ENCODE measurements at regions not wholly inside any gene's neighbourhood (a gene's known extent, or its start where the extent isn't known, plus 50 kb on each side); places are given as distances from the start of the nearest gene placed in this dataset.

DNA sequence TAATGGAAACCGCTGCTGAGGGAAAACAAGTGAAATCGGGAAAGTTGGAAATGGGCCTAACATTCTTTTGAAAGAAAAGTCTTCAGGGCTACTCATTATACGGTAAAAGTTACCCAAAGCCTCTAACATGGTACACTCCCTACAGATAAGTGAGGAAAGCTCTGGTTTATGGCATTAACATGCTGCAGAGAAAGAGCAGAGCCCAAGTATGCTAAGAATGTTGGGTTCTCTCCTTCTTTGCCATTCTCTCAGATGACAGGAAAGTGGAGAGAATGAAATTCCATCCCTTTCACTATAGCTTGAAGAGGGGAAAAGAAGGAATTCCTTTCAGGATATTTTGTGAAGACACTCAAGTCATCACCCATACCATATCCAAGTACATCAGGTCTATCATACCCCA is 348.0 kb downstream of the SEC23A start:
- Histone ChIP-seq H3K27ac (ENCODE audit: insufficient read depth in 1 of 2, low read depth in 1 of 2, low read length in 2 of 2, poor library complexity in 1 of 2, severe bottlenecking in 2 of 2) (no peak overlapping the region), H3K9me3 (ENCODE audit: control extremely low read depth in 1 of 5, control insufficient read depth in 4 of 5, insufficient read depth in 2 of 5, low read depth in 1 of 5, low read length in 4 of 5) (no peaks in the 10 kb centered on the region), H3K4me1 (ENCODE audit: control extremely low read depth in 1 of 4, control insufficient read depth in 4 of 4, insufficient read depth in 4 of 4, low read length in 3 of 4) (no peaks in the 10 kb centered on the region), H3K36me3 (ENCODE audit: control insufficient read depth in 4 of 4, insufficient read depth in 4 of 4, low read length in 3 of 4) (no peaks in the 10 kb centered on the region), H3K4me3 (ENCODE audit: control insufficient read depth in 1 of 7, extremely low read depth in 1 of 7, insufficient read depth in 4 of 7, low read depth in 2 of 7, low read length in 6 of 7) (no peak overlapping the region), H3K27me3 (replicated peaks in 2 of 5; ENCODE audit: control insufficient read depth in 4 of 5, insufficient read depth in 5 of 5, low read length in 4 of 5) (no peaks in the 10 kb centered on the region)
- ChIA-PET CTCF (no interaction called here), POLR2A (no interaction called here)
- no peak for DNase-seq
- 100% methylated on average over 2 of the region's 3 CpGs for WGBS (ENCODE audit: insufficient coverage)

DNA sequence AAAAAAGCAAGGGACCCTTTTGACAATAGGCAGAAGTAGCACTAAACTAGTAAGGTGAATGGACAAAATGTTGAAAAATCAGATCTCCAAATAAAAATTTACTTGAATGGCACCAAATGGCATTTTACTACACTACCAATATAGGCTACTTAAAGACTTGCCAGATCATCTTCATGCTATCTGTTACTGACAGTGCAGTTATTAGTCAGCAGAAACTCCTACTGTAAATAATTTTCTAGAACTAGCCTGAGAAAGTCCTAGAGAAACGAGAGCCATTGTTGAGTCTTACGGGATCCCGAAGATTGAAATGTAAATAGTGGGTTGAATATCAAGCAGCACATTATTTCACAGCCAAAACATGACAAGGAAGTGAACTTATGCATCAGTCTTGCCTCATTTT is 350.3 kb downstream of the SEC23A start:
- POLR2A ChIA-PET, result no interaction called here

DNA sequence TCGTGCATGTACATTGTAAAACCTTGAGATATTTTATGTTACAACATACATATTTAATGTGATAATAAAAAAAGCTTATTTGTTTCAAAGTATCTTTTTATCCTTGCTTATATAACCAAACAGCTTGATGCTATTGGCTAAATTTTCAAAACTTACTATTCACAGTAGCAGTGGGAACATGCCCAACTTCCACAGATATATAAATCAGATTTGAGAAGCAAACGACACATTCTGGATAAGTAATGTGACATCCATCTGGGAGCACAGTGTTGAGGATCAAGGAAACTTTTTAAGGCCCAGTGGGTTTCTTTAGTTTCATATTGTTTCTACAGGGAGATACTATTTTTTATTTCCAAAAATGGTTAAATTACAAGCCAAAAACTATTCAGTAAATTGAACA is 350.7 kb downstream of the SEC23A start:
- POLR2A ChIA-PET, result no interaction called here
- no peaks in the 10 kb centered on the region for H3K36me3 ChIP-seq (ENCODE audit: control insufficient read depth in 4 of 4, insufficient read depth in 4 of 4, low read length in 3 of 4)
- CTCF ChIA-PET, result no interaction called here

More for the DNA sequence above, 350.3 kb downstream of the SEC23A start:
- H3K36me3 ChIP-seq (ENCODE audit: control insufficient read depth in 4 of 4, insufficient read depth in 4 of 4, low read length in 3 of 4), result no peaks in the 10 kb centered on the region
- no peak overlapping the region for H3K27ac ChIP-seq (ENCODE audit: insufficient read depth in 1 of 2, low read depth in 1 of 2, low read length in 2 of 2, poor library complexity in 1 of 2, severe bottlenecking in 2 of 2)
- H3K27me3 ChIP-seq (replicated peaks in 2 of 5; ENCODE audit: control insufficient read depth in 4 of 5, insufficient read depth in 5 of 5, low read length in 4 of 5), result no peaks in the 10 kb centered on the region
- CTCF ChIA-PET, result no interaction called here
- no peaks in the 10 kb centered on the region for H3K4me1 ChIP-seq (ENCODE audit: control extremely low read depth in 1 of 4, control insufficient read depth in 4 of 4, insufficient read depth in 4 of 4, low read length in 3 of 4)
- DNase-seq, result no peak
- H3K4me3 ChIP-seq (ENCODE audit: control insufficient read depth in 1 of 7, extremely low read depth in 1 of 7, insufficient read depth in 4 of 7, low read depth in 2 of 7, low read length in 6 of 7), result no peak overlapping the region
- no CpG with 5 or more reads among the region's 3 CpGs for WGBS (ENCODE audit: insufficient coverage)
- no peaks in the 10 kb centered on the region for H3K9me3 ChIP-seq (ENCODE audit: control extremely low read depth in 1 of 5, control insufficient read depth in 4 of 5, insufficient read depth in 2 of 5, low read depth in 1 of 5, low read length in 4 of 5)

DNA sequence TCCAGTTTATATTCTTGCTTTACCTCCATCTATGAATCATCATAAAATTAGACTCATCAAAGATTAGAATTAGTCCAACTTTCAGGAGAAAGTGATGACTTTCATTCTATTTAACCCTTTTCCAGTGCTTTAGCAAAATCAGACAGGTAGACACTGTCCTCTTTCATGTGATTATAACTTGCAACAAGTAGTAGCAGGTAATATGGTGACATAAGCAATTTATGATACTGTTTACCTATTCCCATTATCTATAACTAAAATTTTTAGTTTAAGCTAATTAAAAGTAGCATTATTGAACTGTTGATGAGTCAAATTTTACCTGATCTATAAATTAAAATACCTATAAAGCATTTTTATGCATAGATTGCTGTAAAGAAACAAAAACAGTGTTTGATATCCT is 351.6 kb downstream of the SEC23A start:
- H3K27ac ChIP-seq (ENCODE audit: insufficient read depth in 1 of 2, low read depth in 1 of 2, low read length in 2 of 2, poor library complexity in 1 of 2, severe bottlenecking in 2 of 2), result no peak overlapping the region
- ChIA-PET POLR2A (no interaction called here), CTCF (no interaction called here)
- no peaks in the 10 kb centered on the region for H3K4me1 ChIP-seq (ENCODE audit: control extremely low read depth in 1 of 4, control insufficient read depth in 4 of 4, insufficient read depth in 4 of 4, low read length in 3 of 4)
- no peaks in the 10 kb centered on the region for H3K9me3 ChIP-seq (ENCODE audit: control extremely low read depth in 1 of 5, control insufficient read depth in 4 of 5, insufficient read depth in 2 of 5, low read depth in 1 of 5, low read length in 4 of 5)
- no peak for DNase-seq
- no peaks in the 10 kb centered on the region for H3K27me3 ChIP-seq (replicated peaks in 2 of 5; ENCODE audit: control insufficient read depth in 4 of 5, insufficient read depth in 5 of 5, low read length in 4 of 5)
- H3K4me3 ChIP-seq (ENCODE audit: control insufficient read depth in 1 of 7, extremely low read depth in 1 of 7, insufficient read depth in 4 of 7, low read depth in 2 of 7, low read length in 6 of 7), result no peak overlapping the region
- no peaks in the 10 kb centered on the region for H3K36me3 ChIP-seq (ENCODE audit: control insufficient read depth in 4 of 4, insufficient read depth in 4 of 4, low read length in 3 of 4)

More for the DNA sequence above, 350.7 kb downstream of the SEC23A start:
- Histone ChIP-seq H3K27ac (ENCODE audit: insufficient read depth in 1 of 2, low read depth in 1 of 2, low read length in 2 of 2, poor library complexity in 1 of 2, severe bottlenecking in 2 of 2) (no peak overlapping the region), H3K27me3 (replicated peaks in 2 of 5; ENCODE audit: control insufficient read depth in 4 of 5, insufficient read depth in 5 of 5, low read length in 4 of 5) (no peaks in the 10 kb centered on the region), H3K9me3 (ENCODE audit: control extremely low read depth in 1 of 5, control insufficient read depth in 4 of 5, insufficient read depth in 2 of 5, low read depth in 1 of 5, low read length in 4 of 5) (no peaks in the 10 kb centered on the region), H3K4me1 (ENCODE audit: control extremely low read depth in 1 of 4, control insufficient read depth in 4 of 4, insufficient read depth in 4 of 4, low read length in 3 of 4) (no peaks in the 10 kb centered on the region), H3K4me3 (ENCODE audit: control insufficient read depth in 1 of 7, extremely low read depth in 1 of 7, insufficient read depth in 4 of 7, low read depth in 2 of 7, low read length in 6 of 7) (no peak overlapping the region)
- DNase-seq, result no peak
- WGBS (ENCODE audit: insufficient coverage), result no CpG with 5 or more reads among the region's 2 CpGs

DNA sequence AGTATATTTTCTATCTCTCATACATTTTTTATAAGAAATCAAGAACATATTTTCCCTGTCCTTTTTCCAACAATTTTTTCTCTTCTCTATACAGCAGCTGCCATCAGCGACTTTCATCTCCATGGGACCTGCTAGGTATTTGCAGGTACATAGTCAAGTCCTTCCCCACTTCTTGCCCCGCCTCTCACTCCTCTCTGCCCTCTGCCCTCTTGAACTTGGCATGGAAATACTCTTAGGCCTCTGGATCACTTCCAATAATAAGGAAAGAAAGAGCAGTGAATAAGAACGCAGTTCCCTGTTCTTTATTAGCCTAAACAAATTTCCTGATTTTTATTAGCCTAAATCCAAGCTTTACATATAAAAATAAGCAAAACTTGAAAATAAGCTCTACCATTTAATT is 353.1 kb downstream of the SEC23A start:
- ChIA-PET POLR2A (no interaction called here), CTCF (no interaction called here)
- no peak for DNase-seq
- H3K36me3 ChIP-seq (ENCODE audit: control insufficient read depth in 4 of 4, insufficient read depth in 4 of 4, low read length in 3 of 4), result no peaks in the 10 kb centered on the region
- H3K4me1 ChIP-seq (ENCODE audit: control extremely low read depth in 1 of 4, control insufficient read depth in 4 of 4, insufficient read depth in 4 of 4, low read length in 3 of 4), result no peaks in the 10 kb centered on the region
- H3K27ac ChIP-seq (ENCODE audit: insufficient read depth in 1 of 2, low read depth in 1 of 2, low read length in 2 of 2, poor library complexity in 1 of 2, severe bottlenecking in 2 of 2), result no peak overlapping the region
- H3K4me3 ChIP-seq (ENCODE audit: control insufficient read depth in 1 of 7, extremely low read depth in 1 of 7, insufficient read depth in 4 of 7, low read depth in 2 of 7, low read length in 6 of 7), result no peak overlapping the region
- no peaks in the 10 kb centered on the region for H3K27me3 ChIP-seq (replicated peaks in 2 of 5; ENCODE audit: control insufficient read depth in 4 of 5, insufficient read depth in 5 of 5, low read length in 4 of 5)
- H3K9me3 ChIP-seq (ENCODE audit: control extremely low read depth in 1 of 5, control insufficient read depth in 4 of 5, insufficient read depth in 2 of 5, low read depth in 1 of 5, low read length in 4 of 5), result no peaks in the 10 kb centered on the region
- 83% methylated on average over 2 of the region's 3 CpGs for WGBS (ENCODE audit: insufficient coverage)

DNA sequence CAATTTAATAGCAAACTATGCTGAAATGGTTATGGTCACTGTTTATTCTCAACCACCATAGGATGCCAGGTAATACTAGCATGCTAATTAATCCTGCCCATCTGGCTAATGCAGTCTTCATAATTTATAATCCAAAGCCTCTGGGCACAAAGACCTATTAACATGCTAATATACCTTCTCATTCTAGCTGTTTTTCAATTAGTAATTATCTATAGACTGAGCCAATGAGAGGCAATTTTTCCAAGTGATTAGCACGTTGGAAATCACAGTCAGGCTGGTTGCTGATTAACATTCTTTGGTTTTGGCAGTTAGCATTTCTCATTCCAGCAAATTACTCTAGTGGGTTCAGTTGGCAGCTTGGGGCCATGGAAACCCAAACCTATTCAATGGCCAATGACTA is 357.2 kb downstream of the SEC23A start:
- H3K27ac ChIP-seq (ENCODE audit: insufficient read depth in 1 of 2, low read depth in 1 of 2, low read length in 2 of 2, poor library complexity in 1 of 2, severe bottlenecking in 2 of 2), result no peak overlapping the region
- no peaks in the 10 kb centered on the region for H3K36me3 ChIP-seq (ENCODE audit: control insufficient read depth in 4 of 4, insufficient read depth in 4 of 4, low read length in 3 of 4)
- no CpG with 5 or more reads among the region's 1 CpG for WGBS (ENCODE audit: insufficient coverage)
- H3K4me1 ChIP-seq (ENCODE audit: control extremely low read depth in 1 of 4, control insufficient read depth in 4 of 4, insufficient read depth in 4 of 4, low read length in 3 of 4), result no peaks in the 10 kb centered on the region
- no peaks in the 10 kb centered on the region for H3K9me3 ChIP-seq (ENCODE audit: control extremely low read depth in 1 of 5, control insufficient read depth in 4 of 5, insufficient read depth in 2 of 5, low read depth in 1 of 5, low read length in 4 of 5)
- ChIA-PET POLR2A (no interaction called here), CTCF (no interaction called here)
- H3K4me3 ChIP-seq (ENCODE audit: control insufficient read depth in 1 of 7, extremely low read depth in 1 of 7, insufficient read depth in 4 of 7, low read depth in 2 of 7, low read length in 6 of 7), result no peak overlapping the region
- DNase-seq, result no peak
- no peaks in the 10 kb centered on the region for H3K27me3 ChIP-seq (replicated peaks in 2 of 5; ENCODE audit: control insufficient read depth in 4 of 5, insufficient read depth in 5 of 5, low read length in 4 of 5)

DNA sequence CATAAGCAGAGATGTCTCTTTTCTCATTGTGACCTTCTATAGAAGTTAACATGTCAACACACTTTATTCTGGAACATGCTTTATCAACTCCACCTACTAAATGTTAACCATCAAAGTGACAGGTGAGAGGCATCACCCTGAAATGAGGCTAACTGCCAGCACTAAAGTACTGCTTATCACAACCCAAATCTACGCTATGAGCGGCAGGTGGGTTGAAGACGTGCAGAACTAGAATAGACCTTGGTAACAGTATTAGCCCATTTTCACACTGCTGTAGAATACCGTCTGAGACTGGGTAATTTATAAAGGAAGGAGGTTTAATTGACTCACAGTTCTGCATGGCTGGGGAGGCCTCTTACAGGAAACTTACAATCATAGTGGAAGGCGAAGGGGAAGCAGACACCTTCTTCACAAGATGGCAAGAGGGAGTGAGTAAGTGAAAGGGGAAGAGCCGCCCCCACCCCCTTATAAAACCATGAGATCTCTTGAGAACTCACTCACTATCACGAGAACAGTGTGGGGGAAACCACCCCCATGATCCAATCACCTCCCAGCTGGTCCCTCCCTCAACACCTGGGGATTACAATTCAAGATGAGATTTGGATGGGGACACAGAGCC is 359.0 kb downstream of the SEC23A start:
- 100% methylated on average over 2 of the region's 7 CpGs for WGBS (ENCODE audit: insufficient coverage)
- no peaks in the 10 kb centered on the region for H3K4me1 ChIP-seq (ENCODE audit: control extremely low read depth in 1 of 4, control insufficient read depth in 4 of 4, insufficient read depth in 4 of 4, low read length in 3 of 4)
- CTCF ChIA-PET, result no interaction called here

More for the DNA sequence above, 359.0 kb downstream of the SEC23A start:
- Histone ChIP-seq H3K27ac (ENCODE audit: insufficient read depth in 1 of 2, low read depth in 1 of 2, low read length in 2 of 2, poor library complexity in 1 of 2, severe bottlenecking in 2 of 2) (no peak overlapping the region), H3K9me3 (ENCODE audit: control extremely low read depth in 1 of 5, control insufficient read depth in 4 of 5, insufficient read depth in 2 of 5, low read depth in 1 of 5, low read length in 4 of 5) (no peaks in the 10 kb centered on the region), H3K4me3 (ENCODE audit: control insufficient read depth in 1 of 7, extremely low read depth in 1 of 7, insufficient read depth in 4 of 7, low read depth in 2 of 7, low read length in 6 of 7) (no peak overlapping the region), H3K27me3 (replicated peaks in 2 of 5; ENCODE audit: control insufficient read depth in 4 of 5, insufficient read depth in 5 of 5, low read length in 4 of 5) (no peaks in the 10 kb centered on the region), H3K36me3 (ENCODE audit: control insufficient read depth in 4 of 4, insufficient read depth in 4 of 4, low read length in 3 of 4) (no peaks in the 10 kb centered on the region)
- no peak for DNase-seq
- POLR2A ChIA-PET, result no interaction called here
